Panc1 (cell line): ENCODE measurements at regions not wholly inside any gene's neighbourhood (a gene's known extent, or its start where the extent isn't known, plus 50 kb on each side); places are given as distances from the start of the nearest gene placed in this dataset.

Experiments
- ATAC-seq: fragments of 200-7000 bp; cut with Tn5 transposase; 2 replicates; pipeline ENCODE4 v1.9.1; 2020; ENCODE audit warnings: mild to moderate bottlenecking, moderate library complexity
- BruUV-seq: library from RNA; stranded (reverse); fragments of 400-500 nt; replicated peaks from 2 replicates; lab custom pipeline; 2021; lab: Mats Ljungman, UMichigan
- CTCF ChIA-PET: fragments of 300-600 bp; sonication (Branson Sonifier 250); formaldehyde crosslinking; loops from one replicate; lab custom pipeline; 2022; ENCODE audit warnings: antibody characterized with exemption; lab: Charles Lee
- POLR2A ChIA-PET: fragments of 300-600 bp; sonication (Branson Sonifier 250); formaldehyde crosslinking; loops from one replicate; lab custom pipeline; 2022; ENCODE audit warnings: antibody characterized with exemption; lab: Charles Lee
- DNase-seq: peaks from one replicate; pipeline ENCODE4 v3.0.0-alpha.2; 2010; ENCODE audit warnings: low read depth, low spot score
- H3K27ac ChIP-seq: 2 replicates; pipeline ENCODE4 v1.5.1; 2011; ENCODE audit warnings: mild to moderate bottlenecking, low read length, inconsistent platforms
- H3K27me3 ChIP-seq: fragments of 200-500 bp; sonication (Bioruptor generic); 2 replicates; pipeline ENCODE4 v1.6.0; 2014; ENCODE audit warnings: low read length, inconsistent platforms; ENCODE audit not compliant: control insufficient read depth, insufficient read depth
- H3K36me3 ChIP-seq: fragments of 200-500 bp; sonication (Bioruptor generic); 2 replicates; pipeline ENCODE4 v1.5.1; 2014; ENCODE audit warnings: inconsistent platforms, mild to moderate bottlenecking, low read length, moderate library complexity; ENCODE audit not compliant: control insufficient read depth, insufficient read depth
- H3K4me1 ChIP-seq: 2 replicates; pipeline ENCODE4 v1.5.1; 2011; ENCODE audit warnings: inconsistent platforms, mild to moderate bottlenecking, low read length, moderate library complexity; ENCODE audit not compliant: control insufficient read depth, insufficient read depth
- H3K4me3 ChIP-seq, 2 experiments: 2 replicates each; pipeline ENCODE4 v1.5.1; 2011 to 2012; ENCODE audit warnings: low read depth in 2 of 2, low read length in 2 of 2, mild to moderate bottlenecking in 2 of 2, inconsistent platforms in 1 of 2, moderate library complexity in 1 of 2
- H3K9me3 ChIP-seq: fragments of 200-500 bp; sonication (Bioruptor generic); 2 replicates; pipeline ENCODE4 v1.5.1; 2014; ENCODE audit warnings: low read depth, mild to moderate bottlenecking, inconsistent platforms, low read length, moderate library complexity; ENCODE audit not compliant: control insufficient read depth, insufficient read depth
- POLR2AphosphoS5 ChIP-seq: IDR thresholded peaks from 2 replicates; pipeline ENCODE4 v1.6.1; 2012; ENCODE audit warnings: mild to moderate bottlenecking, low read depth, low read length, moderate library complexity
- SIN3A ChIP-seq: IDR thresholded peaks from 2 replicates; pipeline ENCODE4 v1.6.1; 2012; ENCODE audit warnings: low read depth, mild to moderate bottlenecking, low read length, moderate library complexity, borderline replicate concordance; ENCODE audit not compliant: insufficient read depth
- TCF7L2 ChIP-seq: IDR thresholded peaks from 2 replicates; pipeline ENCODE4 v1.6.1; 2011; ENCODE audit warnings: mild to moderate bottlenecking, low read depth, low read length, inconsistent platforms
- in situ Hi-C: cut with HindIII; loops from 2 replicates; pipeline ENCODE4 v1.10.0; 2016; ENCODE audit warnings: low sequenced_read_pairs, low pct_unique_long_range_greater_than_20kb
- intact Hi-C: fragments of 100-400 bp; cut with micrococcal nuclease; formaldehyde crosslinking; loops from one replicate; pipeline ENCODE4 v1.10.0; 2022; ENCODE audit not compliant: unreplicated experiment
- TF ChIP-seq, protein P1 (sequence below): fragments of 450-650 bp; IDR thresholded peaks from 2 replicates; pipeline ENCODE4 v1.5.1; 2017; ENCODE audit warnings: mild to moderate bottlenecking
- TF ChIP-seq, protein P2 (sequence below), 2 experiments: IDR thresholded peaks; 2 replicates each; pipeline ENCODE4 v1.6.1; 2011 to 2012; ENCODE audit warnings: low read depth in 2 of 2, control low read depth in 1 of 2, low read length in 1 of 2, mild to moderate bottlenecking in 1 of 2, moderate library complexity in 1 of 2; ENCODE audit not compliant: insufficient read depth in 1 of 2

DNA sequence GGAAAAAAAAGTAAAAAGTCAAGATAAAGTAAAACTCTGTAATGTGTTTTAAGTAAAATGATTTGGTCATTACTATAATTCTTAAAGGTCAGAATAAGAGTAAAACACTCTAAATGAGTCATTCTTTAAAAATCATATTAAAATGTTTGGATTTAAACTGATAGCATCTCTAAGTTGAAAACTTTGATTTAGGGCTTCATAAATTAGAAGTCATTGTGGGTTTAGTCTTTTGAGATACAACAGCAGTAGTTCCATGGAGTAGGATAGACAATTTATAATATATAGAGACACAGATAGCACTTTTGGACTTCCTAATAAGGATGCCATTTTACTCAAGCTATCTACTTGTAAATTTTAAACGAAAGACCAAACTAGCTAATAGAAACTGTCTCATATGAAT is 77.1 kb upstream of the PABPC4L start:
- no peak for DNase-seq
- TF ChIP-seq, protein P1, sequence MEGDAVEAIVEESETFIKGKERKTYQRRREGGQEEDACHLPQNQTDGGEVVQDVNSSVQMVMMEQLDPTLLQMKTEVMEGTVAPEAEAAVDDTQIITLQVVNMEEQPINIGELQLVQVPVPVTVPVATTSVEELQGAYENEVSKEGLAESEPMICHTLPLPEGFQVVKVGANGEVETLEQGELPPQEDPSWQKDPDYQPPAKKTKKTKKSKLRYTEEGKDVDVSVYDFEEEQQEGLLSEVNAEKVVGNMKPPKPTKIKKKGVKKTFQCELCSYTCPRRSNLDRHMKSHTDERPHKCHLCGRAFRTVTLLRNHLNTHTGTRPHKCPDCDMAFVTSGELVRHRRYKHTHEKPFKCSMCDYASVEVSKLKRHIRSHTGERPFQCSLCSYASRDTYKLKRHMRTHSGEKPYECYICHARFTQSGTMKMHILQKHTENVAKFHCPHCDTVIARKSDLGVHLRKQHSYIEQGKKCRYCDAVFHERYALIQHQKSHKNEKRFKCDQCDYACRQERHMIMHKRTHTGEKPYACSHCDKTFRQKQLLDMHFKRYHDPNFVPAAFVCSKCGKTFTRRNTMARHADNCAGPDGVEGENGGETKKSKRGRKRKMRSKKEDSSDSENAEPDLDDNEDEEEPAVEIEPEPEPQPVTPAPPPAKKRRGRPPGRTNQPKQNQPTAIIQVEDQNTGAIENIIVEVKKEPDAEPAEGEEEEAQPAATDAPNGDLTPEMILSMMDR, result no peak
- TF ChIP-seq, protein P2, sequence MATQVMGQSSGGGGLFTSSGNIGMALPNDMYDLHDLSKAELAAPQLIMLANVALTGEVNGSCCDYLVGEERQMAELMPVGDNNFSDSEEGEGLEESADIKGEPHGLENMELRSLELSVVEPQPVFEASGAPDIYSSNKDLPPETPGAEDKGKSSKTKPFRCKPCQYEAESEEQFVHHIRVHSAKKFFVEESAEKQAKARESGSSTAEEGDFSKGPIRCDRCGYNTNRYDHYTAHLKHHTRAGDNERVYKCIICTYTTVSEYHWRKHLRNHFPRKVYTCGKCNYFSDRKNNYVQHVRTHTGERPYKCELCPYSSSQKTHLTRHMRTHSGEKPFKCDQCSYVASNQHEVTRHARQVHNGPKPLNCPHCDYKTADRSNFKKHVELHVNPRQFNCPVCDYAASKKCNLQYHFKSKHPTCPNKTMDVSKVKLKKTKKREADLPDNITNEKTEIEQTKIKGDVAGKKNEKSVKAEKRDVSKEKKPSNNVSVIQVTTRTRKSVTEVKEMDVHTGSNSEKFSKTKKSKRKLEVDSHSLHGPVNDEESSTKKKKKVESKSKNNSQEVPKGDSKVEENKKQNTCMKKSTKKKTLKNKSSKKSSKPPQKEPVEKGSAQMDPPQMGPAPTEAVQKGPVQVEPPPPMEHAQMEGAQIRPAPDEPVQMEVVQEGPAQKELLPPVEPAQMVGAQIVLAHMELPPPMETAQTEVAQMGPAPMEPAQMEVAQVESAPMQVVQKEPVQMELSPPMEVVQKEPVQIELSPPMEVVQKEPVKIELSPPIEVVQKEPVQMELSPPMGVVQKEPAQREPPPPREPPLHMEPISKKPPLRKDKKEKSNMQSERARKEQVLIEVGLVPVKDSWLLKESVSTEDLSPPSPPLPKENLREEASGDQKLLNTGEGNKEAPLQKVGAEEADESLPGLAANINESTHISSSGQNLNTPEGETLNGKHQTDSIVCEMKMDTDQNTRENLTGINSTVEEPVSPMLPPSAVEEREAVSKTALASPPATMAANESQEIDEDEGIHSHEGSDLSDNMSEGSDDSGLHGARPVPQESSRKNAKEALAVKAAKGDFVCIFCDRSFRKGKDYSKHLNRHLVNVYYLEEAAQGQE (IDR thresholded peaks at IDR 0.05; ENCODE audit: insufficient read depth in 1 of 2, low read depth in 2 of 2, low read length in 1 of 2), result no peak

DNA sequence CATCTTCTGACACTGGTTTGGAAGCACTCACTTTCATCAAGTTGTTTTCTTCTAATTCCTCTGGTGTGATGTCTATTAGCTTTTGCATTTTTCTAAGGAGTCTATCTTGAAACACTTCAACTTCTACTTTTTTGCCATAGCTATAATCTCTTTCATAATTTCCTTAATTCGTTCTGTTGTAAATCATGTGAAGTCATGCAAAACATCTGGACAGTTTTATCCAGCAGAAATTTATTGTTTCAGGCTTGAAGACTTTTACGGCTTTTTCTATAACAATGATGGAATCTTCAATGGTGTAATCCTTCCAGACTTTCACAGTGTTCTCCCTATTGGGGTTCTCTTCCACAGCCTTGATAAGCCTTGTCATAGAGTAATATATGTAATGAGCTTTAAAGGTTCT is 74.9 kb upstream of the PABPC4L start:
- no peaks in the 10 kb centered on the region for H3K27me3 ChIP-seq
- no peak overlapping the region for H3K4me3 ChIP-seq
- CTCF ChIA-PET, result no interaction called here
- in situ Hi-C loops, result no loop called here
- DNase-seq (no peak), ATAC-seq (no peak)
- intact Hi-C loops, result no loop called here
- no peak overlapping the region for H3K27ac ChIP-seq
- no peaks in the 10 kb centered on the region for H3K9me3 ChIP-seq
- POLR2A ChIA-PET, result no interaction called here
- BruUV-seq, result no TSS peak
- no peaks in the 10 kb centered on the region for H3K36me3 ChIP-seq
- H3K4me1 ChIP-seq, result no peaks in the 10 kb centered on the region
- TF ChIP-seq, protein P2 (IDR thresholded peaks at IDR 0.05; ENCODE audit: insufficient read depth in 1 of 2, low read depth in 2 of 2, low read length in 1 of 2), result no peak
- no peak for TF ChIP-seq POLR2AphosphoS5

More for the DNA sequence above, 77.1 kb upstream of the PABPC4L start:
- no peak for ATAC-seq
- intact Hi-C loops (no loop called here), in situ Hi-C loops (no loop called here)
- Histone ChIP-seq H3K4me3 (no peak overlapping the region), H3K27me3 (no peaks in the 10 kb centered on the region), H3K9me3 (no peaks in the 10 kb centered on the region), H3K36me3 (no peaks in the 10 kb centered on the region), H3K4me1 (no peaks in the 10 kb centered on the region), H3K27ac (no peak overlapping the region)
- POLR2A ChIA-PET, result no interaction called here
- CTCF ChIA-PET, result no interaction called here
- no TSS peak for BruUV-seq

DNA sequence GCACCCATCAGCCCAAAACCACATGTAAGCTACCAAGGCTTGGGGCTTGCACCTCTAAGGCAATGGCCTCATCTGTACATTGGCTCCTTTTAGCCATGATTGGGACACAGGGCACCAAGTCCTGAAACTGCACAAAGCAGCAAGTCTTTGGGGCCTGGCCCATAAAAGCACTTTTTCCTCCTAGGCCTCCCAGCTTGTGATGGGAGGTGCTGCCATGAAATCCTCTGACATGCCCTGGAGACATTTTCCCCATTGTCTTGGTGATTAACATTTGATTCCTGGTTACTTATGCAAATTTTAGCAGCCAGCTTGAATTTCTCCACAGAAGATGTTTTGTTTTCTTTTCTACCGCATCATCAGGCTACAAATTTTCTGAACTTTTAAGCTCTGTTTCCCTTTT is 58.5 kb upstream of the PABPC4L start:
- POLR2A ChIA-PET, result no interaction called here
- no peak for ATAC-seq
- in situ Hi-C loops, result no loop called here
- no TSS peak for BruUV-seq
- intact Hi-C loops, result no loop called here
- H3K4me3 ChIP-seq, result no peak overlapping the region
- H3K27me3 ChIP-seq, result no peaks in the 10 kb centered on the region
- H3K36me3 ChIP-seq, result no peaks in the 10 kb centered on the region
- CTCF ChIA-PET, result no interaction called here
- TF ChIP-seq, protein P1, result no peak
- TF ChIP-seq, protein P2 (IDR thresholded peaks at IDR 0.05; ENCODE audit: insufficient read depth in 1 of 2, low read depth in 2 of 2, low read length in 1 of 2), result no peak
- TF ChIP-seq SIN3A, result no peak
- no peak for TF ChIP-seq TCF7L2
- no peak for TF ChIP-seq POLR2AphosphoS5
- no peak for DNase-seq
- H3K4me1 ChIP-seq, result no peaks in the 10 kb centered on the region
- H3K9me3 ChIP-seq, result no peaks in the 10 kb centered on the region
- no peak overlapping the region for H3K27ac ChIP-seq
